ENCODE measurements at regions not wholly inside any gene's neighbourhood (a gene's known extent, or its start where the extent isn't known, plus 50 kb on each side); places are given as distances from the start of the nearest gene placed in this dataset.

DNA sequence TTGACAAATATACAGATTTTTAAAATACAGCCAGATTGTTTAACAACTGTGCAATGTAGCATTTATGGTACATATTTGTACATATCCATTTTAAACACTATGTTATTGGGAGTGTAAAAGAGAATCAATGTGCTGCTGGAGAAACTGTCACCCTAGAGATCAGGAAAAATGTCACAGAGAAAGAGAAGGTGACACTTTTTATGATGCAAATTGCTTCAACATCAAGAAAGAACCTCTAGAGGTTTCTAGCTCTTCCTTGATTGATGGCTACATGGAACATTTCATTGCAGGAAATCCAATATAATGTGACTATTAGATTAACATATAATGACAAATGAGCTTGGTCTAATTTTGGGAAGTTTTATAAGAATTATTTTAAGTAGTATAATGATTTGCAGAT, 1491.2 kb upstream of the PCDH20 start:
- TF ChIP-seq, protein P1, sequence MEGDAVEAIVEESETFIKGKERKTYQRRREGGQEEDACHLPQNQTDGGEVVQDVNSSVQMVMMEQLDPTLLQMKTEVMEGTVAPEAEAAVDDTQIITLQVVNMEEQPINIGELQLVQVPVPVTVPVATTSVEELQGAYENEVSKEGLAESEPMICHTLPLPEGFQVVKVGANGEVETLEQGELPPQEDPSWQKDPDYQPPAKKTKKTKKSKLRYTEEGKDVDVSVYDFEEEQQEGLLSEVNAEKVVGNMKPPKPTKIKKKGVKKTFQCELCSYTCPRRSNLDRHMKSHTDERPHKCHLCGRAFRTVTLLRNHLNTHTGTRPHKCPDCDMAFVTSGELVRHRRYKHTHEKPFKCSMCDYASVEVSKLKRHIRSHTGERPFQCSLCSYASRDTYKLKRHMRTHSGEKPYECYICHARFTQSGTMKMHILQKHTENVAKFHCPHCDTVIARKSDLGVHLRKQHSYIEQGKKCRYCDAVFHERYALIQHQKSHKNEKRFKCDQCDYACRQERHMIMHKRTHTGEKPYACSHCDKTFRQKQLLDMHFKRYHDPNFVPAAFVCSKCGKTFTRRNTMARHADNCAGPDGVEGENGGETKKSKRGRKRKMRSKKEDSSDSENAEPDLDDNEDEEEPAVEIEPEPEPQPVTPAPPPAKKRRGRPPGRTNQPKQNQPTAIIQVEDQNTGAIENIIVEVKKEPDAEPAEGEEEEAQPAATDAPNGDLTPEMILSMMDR (conservative IDR thresholded peaks at IDR 0.05; ENCODE audit: low read length) = no peak
- TF ChIP-seq EZH2phosphoT487 (IDR thresholded peaks at IDR 0.05; ENCODE audit: borderline replicate concordance) = no peak

Measured in Loucy (cell line).